Liver (tissue), 7 donors: ENCODE measurements at regions not wholly inside any gene's neighbourhood (a gene's known extent, or its start where the extent isn't known, plus 50 kb on each side); places are given as distances from the start of the nearest gene placed in this dataset.

Experiments used
- DNase-seq: peaks from one replicate; pipeline ENCODE4 v3.0.0-alpha.2; 2017; ENCODE audit warnings: low spot score
- H3K27ac ChIP-seq, 2 donors: one replicate each; pipeline ENCODE4 v1.7.0; 2013; ENCODE audit warnings: inconsistent platforms in 2 of 2, low read length in 2 of 2, control low read depth in 1 of 2, low read depth in 1 of 2, mild to moderate bottlenecking in 1 of 2
- H3K27me3 ChIP-seq, 4 donors: one replicate each; pipeline versions ENCODE4 v1.6.1 to v1.7.0; 2013; ENCODE audit warnings: low read length in 3 of 4, inconsistent platforms in 1 of 4, mild to moderate bottlenecking in 1 of 4, moderate library complexity in 1 of 4; ENCODE audit not compliant: control insufficient read depth in 4 of 4, insufficient read depth in 4 of 4
- H3K36me3 ChIP-seq, 4 donors: one replicate each; pipeline versions ENCODE4 v1.6.1 to v1.7.0; 2013; ENCODE audit warnings: low read length in 3 of 4, mild to moderate bottlenecking in 3 of 4, low read depth in 1 of 4, moderate library complexity in 1 of 4; ENCODE audit not compliant: control insufficient read depth in 4 of 4, insufficient read depth in 3 of 4
- H3K4me1 ChIP-seq, 4 donors: one replicate each; pipeline versions ENCODE4 v1.6.1 to v1.7.0; 2013; ENCODE audit warnings: low read length in 3 of 4, mild to moderate bottlenecking in 3 of 4, moderate library complexity in 1 of 4; ENCODE audit not compliant: control insufficient read depth in 4 of 4, insufficient read depth in 4 of 4
- H3K4me3 ChIP-seq, 3 donors: one replicate each; pipeline versions ENCODE4 v1.6.1 to v1.7.0; 2013; ENCODE audit warnings: low read length in 3 of 3, control low read depth in 1 of 3, low read depth in 1 of 3, mild to moderate bottlenecking in 1 of 3
- H3K9ac ChIP-seq, 2 donors: one replicate each; pipeline ENCODE4 v1.7.0; 2013; ENCODE audit warnings: low read length in 2 of 2, mild to moderate bottlenecking in 2 of 2, moderate library complexity in 2 of 2, control low read depth in 1 of 2, low read depth in 1 of 2
- H3K9me3 ChIP-seq, 4 donors: one replicate each; pipeline versions ENCODE4 v1.6.1 to v1.7.0; 2013; ENCODE audit warnings: low read length in 3 of 4; ENCODE audit not compliant: control insufficient read depth in 4 of 4
- ATF3 ChIP-seq: IDR thresholded peaks from 2 replicates; pipeline ENCODE4 v1.6.1; 2016; ENCODE audit warnings: antibody characterized with exemption
- FOXA1 ChIP-seq: IDR thresholded peaks from 2 replicates; pipeline ENCODE4 v1.6.1; 2016; ENCODE audit warnings: antibody characterized with exemption
- FOXA2 ChIP-seq: IDR thresholded peaks from 2 replicates; pipeline ENCODE4 v1.6.1; 2016; ENCODE audit warnings: antibody characterized with exemption
- GABPA ChIP-seq, 2 donors: IDR thresholded peaks in 1 of 2; conservative IDR thresholded peaks in 1 of 2; 2 replicates each; pipeline ENCODE4 v1.6.1; 2016; ENCODE audit warnings: antibody characterized with exemption in 2 of 2, mild to moderate bottlenecking in 1 of 2, moderate library complexity in 1 of 2
- HNF4A ChIP-seq, 2 donors: conservative IDR thresholded peaks; 2 replicates each; pipeline ENCODE4 v1.6.1; 2016; ENCODE audit warnings: antibody characterized with exemption in 2 of 2, mild to moderate bottlenecking in 2 of 2
- JUND ChIP-seq, 2 donors: IDR thresholded peaks; 2 replicates each; pipeline ENCODE4 v1.6.1; 2016; ENCODE audit warnings: antibody characterized with exemption in 2 of 2
- MAX ChIP-seq: IDR thresholded peaks from 2 replicates; pipeline ENCODE4 v1.6.1; 2016; ENCODE audit warnings: antibody characterized with exemption
- NR2F2 ChIP-seq: IDR thresholded peaks from 2 replicates; pipeline ENCODE4 v1.6.1; 2016; ENCODE audit warnings: antibody characterized with exemption
- RAD21 ChIP-seq, 2 donors: IDR thresholded peaks; 2 replicates each; pipeline ENCODE4 v1.6.1; 2016; ENCODE audit warnings: antibody characterized with exemption in 2 of 2, mild to moderate bottlenecking in 2 of 2
- REST ChIP-seq: IDR thresholded peaks from 2 replicates; pipeline ENCODE4 v1.6.1; 2016; ENCODE audit warnings: antibody characterized with exemption, mild to moderate bottlenecking
- RXRA ChIP-seq, 2 donors: IDR thresholded peaks; 2 replicates each; pipeline ENCODE4 v1.6.1; 2017 to 2018; ENCODE audit warnings: antibody characterized with exemption in 2 of 2, mild to moderate bottlenecking in 1 of 2
- TAF1 ChIP-seq: conservative IDR thresholded peaks from 2 replicates; pipeline ENCODE4 v1.6.1; 2016; ENCODE audit warnings: antibody characterized with exemption, mild to moderate bottlenecking
- ZBTB33 ChIP-seq: IDR thresholded peaks from 2 replicates; pipeline ENCODE4 v1.6.1; 2016; ENCODE audit warnings: antibody characterized with exemption
- WGBS: extraction: QIAGEN DNeasy Blood & Tissue Kit; methylation state at CpG from one replicate; pipeline ENCODE4 v1.1.7; 2013; 5-methylcytosine and 5-hydroxymethylcytosine counted together
- donor health status: healthy.
- donor health status: healthy.
- donor health status: healthy.
- donor health status: healthy.

GRCh38 chr4:177010418-177010817, 217.7 kb upstream of the VEGFC start:
- Histone ChIP-seq H3K9ac (no peak overlapping the region), H3K27ac (no peak overlapping the region), H3K9me3 (peaks cover 0 to 6% (median 4%) of the 10 kb centered on the region in 4 donors), H3K4me3 (no peak overlapping the region), H3K4me1 (no peaks in the 10 kb centered on the region), H3K36me3 (no peaks in the 10 kb centered on the region), H3K27me3 (no peaks in the 10 kb centered on the region)
- TF ChIP-seq RXRA (IDR thresholded peaks at IDR 0.05) (no peak), FOXA2 (no peak), HNF4A (conservative IDR thresholded peaks at IDR 0.05) (no peak), JUND (IDR thresholded peaks at IDR 0.05) (no peak), TAF1 (no peak), ZBTB33 (no peak), NR2F2 (no peak), ATF3 (no peak)
- 56% methylated on average over 2 of the region's 2 CpGs for WGBS
- DNase-seq = no peak

GRCh38 chr4:177012918-177013545, 220.3 kb upstream of the VEGFC start:
- no peak overlapping the region for H3K27ac ChIP-seq
- H3K4me3 ChIP-seq = no peak overlapping the region
- no peaks in the 10 kb centered on the region for H3K36me3 ChIP-seq
- DNase-seq = no peak
- no peak overlapping the region for H3K9ac ChIP-seq
- no peaks in the 10 kb centered on the region for H3K4me1 ChIP-seq
- H3K27me3 ChIP-seq = no peaks in the 10 kb centered on the region
- TF ChIP-seq JUND (IDR thresholded peaks at IDR 0.05) (no peak), RXRA (IDR thresholded peaks at IDR 0.05) (no peak), RAD21 (IDR thresholded peaks at IDR 0.05) (no peak), MAX (no peak), GABPA (IDR thresholded peaks at IDR 0.05 in 1 of 2, conservative IDR thresholded peaks at IDR 0.05 in 1 of 2) (no peak), FOXA1 (no peak), FOXA2 (no peak), TAF1 (no peak), HNF4A (conservative IDR thresholded peaks at IDR 0.05) (no peak), REST (no peak)
- 97% methylated on average over 1 of the region's 1 CpG for WGBS
- H3K9me3 ChIP-seq = peaks cover 0 to 6% (median 4%) of the 10 kb centered on the region in 4 donors
